PFSK-1 (cell line): ENCODE measurements at regions not wholly inside any gene's neighbourhood (a gene's known extent, or its start where the extent isn't known, plus 50 kb on each side); places are given as distances from the start of the nearest gene placed in this dataset.

Source experiments
- FOXP2 ChIP-seq: optimal IDR thresholded peaks from 2 replicates; pipeline ENCODE3; 2011; ENCODE audit warnings: borderline replicate concordance, control low read depth, inconsistent platforms; ENCODE audit not compliant: insufficient read depth; ENCODE audit errors: extremely low read length, extremely low read depth
- POLR2AphosphoS5 ChIP-seq: IDR thresholded peaks from 2 replicates; pipeline ENCODE4 v1.6.1; 2012; ENCODE audit warnings: low read depth, mild to moderate bottlenecking, control low read depth, low read length, moderate library complexity
- SIN3A ChIP-seq: IDR thresholded peaks from 2 replicates; pipeline ENCODE4 v1.6.1; 2012; ENCODE audit warnings: mild to moderate bottlenecking, low read length, moderate library complexity, borderline replicate concordance; ENCODE audit not compliant: insufficient read depth
- TAF1 ChIP-seq: IDR thresholded peaks from 2 replicates; pipeline ENCODE4 v1.6.1; 2012; ENCODE audit warnings: low read length, control low read depth, borderline replicate concordance; ENCODE audit not compliant: insufficient read depth
- TF ChIP-seq, protein P1 (sequence below), 2 experiments: IDR thresholded peaks; 2 replicates each; pipeline versions ENCODE4 v1.6.1 to v1.8.0; 2011 to 2012; ENCODE audit warnings: low read depth in 2 of 2, low read length in 2 of 2, control low read depth in 1 of 2, inconsistent platforms in 1 of 2, mild to moderate bottlenecking in 1 of 2, moderate library complexity in 1 of 2; ENCODE audit not compliant: insufficient read depth in 1 of 2

GRCh38 chr12:77229640-77230442 is 164.5 kb upstream of the E2F7 start:
- TF ChIP-seq POLR2AphosphoS5 (no peak), TAF1 (no peak), FOXP2 (no peak), SIN3A (peak; percentile 41; the same call in 1 of the 2 replicates)
- TF ChIP-seq, protein P1, sequence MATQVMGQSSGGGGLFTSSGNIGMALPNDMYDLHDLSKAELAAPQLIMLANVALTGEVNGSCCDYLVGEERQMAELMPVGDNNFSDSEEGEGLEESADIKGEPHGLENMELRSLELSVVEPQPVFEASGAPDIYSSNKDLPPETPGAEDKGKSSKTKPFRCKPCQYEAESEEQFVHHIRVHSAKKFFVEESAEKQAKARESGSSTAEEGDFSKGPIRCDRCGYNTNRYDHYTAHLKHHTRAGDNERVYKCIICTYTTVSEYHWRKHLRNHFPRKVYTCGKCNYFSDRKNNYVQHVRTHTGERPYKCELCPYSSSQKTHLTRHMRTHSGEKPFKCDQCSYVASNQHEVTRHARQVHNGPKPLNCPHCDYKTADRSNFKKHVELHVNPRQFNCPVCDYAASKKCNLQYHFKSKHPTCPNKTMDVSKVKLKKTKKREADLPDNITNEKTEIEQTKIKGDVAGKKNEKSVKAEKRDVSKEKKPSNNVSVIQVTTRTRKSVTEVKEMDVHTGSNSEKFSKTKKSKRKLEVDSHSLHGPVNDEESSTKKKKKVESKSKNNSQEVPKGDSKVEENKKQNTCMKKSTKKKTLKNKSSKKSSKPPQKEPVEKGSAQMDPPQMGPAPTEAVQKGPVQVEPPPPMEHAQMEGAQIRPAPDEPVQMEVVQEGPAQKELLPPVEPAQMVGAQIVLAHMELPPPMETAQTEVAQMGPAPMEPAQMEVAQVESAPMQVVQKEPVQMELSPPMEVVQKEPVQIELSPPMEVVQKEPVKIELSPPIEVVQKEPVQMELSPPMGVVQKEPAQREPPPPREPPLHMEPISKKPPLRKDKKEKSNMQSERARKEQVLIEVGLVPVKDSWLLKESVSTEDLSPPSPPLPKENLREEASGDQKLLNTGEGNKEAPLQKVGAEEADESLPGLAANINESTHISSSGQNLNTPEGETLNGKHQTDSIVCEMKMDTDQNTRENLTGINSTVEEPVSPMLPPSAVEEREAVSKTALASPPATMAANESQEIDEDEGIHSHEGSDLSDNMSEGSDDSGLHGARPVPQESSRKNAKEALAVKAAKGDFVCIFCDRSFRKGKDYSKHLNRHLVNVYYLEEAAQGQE (IDR thresholded peaks at IDR 0.05; ENCODE audit: insufficient read depth in 1 of 2, low read depth in 2 of 2, low read length in 2 of 2), result no peak

DNA sequence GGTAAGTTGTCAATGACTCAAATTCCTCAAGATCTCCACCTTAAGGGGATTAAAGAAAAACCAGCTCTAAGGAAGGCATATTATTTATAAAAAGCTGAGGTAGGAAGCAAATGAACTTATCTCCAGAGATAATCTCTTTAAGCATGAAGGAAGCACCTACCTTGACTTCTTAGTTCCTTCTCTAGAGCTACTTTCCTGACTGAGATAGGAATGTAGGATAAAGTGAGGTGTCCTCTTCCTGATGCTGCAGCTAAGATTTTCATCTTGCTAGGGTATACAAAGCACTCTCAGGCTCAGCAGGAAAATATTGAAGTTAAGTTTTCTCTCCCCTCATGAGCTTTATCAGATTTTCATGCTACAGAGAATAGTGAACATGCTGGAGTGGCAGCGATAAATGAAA is 163.0 kb upstream of the E2F7 start:
- TF ChIP-seq FOXP2 (no peak), TAF1 (no peak), POLR2AphosphoS5 (no peak), SIN3A (no peak)
- TF ChIP-seq, protein P1 (IDR thresholded peaks at IDR 0.05; ENCODE audit: insufficient read depth in 1 of 2, low read depth in 2 of 2, low read length in 2 of 2), result no peak

DNA sequence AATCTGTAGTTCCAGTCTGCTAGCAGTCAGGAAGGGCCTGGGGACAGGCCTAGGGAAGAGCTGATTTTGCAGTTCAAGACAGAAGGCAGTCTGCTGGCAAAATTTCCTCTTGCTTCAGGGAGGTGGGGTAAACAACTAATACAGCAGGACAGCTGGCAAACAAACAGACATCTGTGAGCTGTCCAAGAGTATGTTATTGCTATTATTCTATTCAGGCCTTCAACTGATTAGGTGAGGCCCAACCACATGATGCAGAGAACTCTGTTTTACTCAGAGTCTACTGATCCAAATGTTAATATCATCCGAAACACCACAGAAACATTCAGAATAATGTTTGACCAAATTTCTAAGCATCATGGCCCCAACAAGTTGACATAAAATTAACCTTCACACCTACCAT is 161.0 kb upstream of the E2F7 start:
- TF ChIP-seq FOXP2 (no peak), TAF1 (no peak), POLR2AphosphoS5 (no peak), SIN3A (no peak)
- TF ChIP-seq, protein P1 (IDR thresholded peaks at IDR 0.05; ENCODE audit: insufficient read depth in 1 of 2, low read depth in 2 of 2, low read length in 2 of 2), result no peak

DNA sequence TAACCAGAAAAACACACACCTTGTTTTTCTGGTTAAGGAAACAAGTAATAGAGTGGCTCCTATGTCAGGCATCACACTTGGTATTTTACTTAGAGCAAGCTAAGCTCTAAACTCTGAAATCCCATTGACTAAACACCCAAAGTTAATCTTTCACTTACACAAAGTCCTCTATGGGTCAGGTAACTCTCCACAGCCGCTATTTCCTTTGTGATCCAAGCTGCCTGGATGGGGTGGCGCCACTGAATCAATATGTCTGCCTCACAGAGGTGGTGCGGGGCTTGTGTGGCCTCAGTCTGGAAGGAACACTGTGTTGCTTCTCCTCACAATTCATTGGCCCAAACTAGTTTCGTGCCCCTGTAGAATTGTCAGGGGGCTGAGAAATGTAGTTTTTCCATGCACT is 160.0 kb upstream of the E2F7 start:
- TF ChIP-seq POLR2AphosphoS5, result no peak
- TF ChIP-seq, protein P1 (IDR thresholded peaks at IDR 0.05; ENCODE audit: insufficient read depth in 1 of 2, low read depth in 2 of 2, low read length in 2 of 2), result no peak
- TF ChIP-seq TAF1, result no peak
- TF ChIP-seq SIN3A, result no peak
- TF ChIP-seq FOXP2, result no peak
